HG02970 (cell line): ENCODE measurements at regions not wholly inside any gene's neighbourhood (a gene's known extent, or its start where the extent isn't known, plus 50 kb on each side); places are given as distances from the start of the nearest gene placed in this dataset.

ENCODE experiments used
- ATAC-seq: cut with Tn5 transposase; IDR thresholded peaks from one replicate; pipeline ENCODE4 v1.9.1; 2021; ENCODE audit warnings: mild to moderate bottlenecking, moderate library complexity, moderate number of reproducible peaks; ENCODE audit not compliant: unreplicated experiment, low FRiP score

DNA sequence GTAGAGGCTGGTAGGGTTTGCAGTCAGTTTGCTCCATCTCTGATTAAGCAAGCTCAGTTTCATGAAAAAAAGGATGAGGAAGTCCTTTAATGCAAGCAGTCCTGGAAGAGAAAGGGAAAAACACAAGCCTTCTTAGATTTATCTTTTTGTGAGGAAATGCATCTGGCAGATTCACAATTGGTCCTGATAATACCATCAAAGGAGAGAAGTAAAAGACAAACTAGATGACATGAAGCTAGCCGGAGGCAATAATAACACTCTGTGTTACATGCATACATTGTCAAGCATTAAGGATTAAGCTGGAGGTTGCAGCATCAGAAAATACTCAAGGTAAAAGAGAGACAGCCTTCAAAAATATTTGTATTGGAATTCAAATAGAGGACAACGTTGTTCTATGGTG lies 356.0 kb upstream of the TEX13C start, which contains the start of gene TENM1:
TSS of gene TENM1 (minus strand) at position 101 of the 400 bp plus-strand sequence.
- ATAC-seq, result no peak

DNA sequence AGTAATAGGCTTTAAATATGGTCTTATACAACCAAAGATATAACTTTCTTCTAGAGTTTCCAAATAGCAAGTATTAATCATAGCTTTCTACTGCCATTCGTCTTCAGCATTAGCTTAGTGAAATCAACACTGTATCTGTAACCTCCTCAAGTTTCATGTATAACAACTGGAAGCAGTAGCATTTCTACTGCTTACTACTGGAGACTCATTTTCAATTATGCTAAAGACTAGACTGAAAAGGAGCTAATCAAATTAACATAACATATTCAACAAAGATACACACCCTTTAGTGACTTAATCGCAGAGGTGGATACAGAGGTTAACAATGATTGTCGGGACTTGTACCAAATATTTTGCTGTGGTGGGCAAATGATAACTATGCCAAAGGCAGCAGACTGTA lies 344.2 kb upstream of the TEX13C start:
- ATAC-seq, result no peak

DNA sequence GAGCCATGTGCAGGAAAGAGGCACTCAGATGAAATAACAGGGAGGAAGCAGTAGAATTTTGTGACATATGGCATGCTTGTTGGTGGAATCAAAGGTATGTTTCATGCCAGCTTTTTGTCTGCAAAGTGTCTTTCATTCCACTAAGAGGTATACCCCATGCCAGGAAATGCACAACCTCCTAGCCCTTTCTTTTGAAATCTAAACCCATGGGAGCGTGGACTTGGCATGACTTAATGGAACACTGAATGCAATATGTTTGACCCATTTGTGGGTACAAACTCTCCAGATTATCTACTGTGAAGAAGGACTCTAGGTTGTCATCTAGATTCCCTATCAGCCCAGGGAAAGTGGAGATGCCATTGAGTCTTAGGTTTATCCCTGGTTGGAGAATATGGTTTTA lies 338.3 kb upstream of the TEX13C start:
- ATAC-seq, result no peak

DNA sequence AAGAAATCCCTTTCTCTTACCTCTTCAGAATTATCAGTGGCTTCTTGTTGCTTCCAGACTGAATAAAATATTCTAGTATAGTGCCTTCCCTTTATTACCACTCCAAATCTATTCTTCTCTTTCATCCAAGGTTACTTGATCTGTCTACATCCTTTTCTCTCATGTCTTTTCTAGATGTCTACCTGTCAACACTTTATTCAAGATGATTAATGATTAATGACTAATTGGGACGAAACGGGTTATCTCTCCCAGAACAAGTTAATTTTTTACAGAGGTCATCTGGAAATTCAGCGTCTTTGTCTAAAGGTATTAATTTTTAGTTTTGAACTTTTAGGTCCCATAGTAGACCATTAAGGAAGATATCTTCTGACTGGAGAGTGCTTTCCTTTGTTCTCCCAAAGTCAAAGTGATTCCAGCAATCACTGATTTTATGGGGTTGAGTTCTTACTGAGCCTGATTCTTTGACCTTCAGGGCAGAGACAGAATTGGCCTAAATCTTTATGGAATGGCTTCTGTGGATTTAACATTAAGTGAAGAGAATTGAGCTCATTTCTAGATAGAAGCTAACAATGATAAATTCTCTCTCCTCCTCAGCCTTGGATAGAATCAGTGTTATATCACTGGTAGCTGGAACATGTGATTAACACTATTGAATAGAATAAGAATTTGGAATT lies 335.4 kb upstream of the TEX13C start:
- ATAC-seq, result no peak

DNA sequence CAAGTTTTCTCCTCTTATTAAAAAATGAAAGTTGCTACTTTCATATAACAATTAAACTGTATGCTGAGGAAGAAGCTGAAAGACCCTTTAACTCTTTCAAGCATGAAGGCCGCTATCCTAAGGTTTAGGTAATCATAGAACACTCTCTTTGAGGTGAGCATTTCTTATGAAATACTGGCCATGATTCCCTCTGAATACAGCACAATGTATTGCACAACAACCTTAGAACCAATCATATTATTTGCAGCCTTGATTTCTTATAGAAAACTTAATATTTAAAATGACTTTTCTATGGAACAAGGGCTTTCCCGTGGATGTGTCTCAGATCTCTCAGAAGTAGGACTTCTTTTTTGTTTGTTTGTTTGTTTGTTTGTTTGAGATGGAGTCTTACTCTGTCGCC lies 333.4 kb upstream of the TEX13C start:
- ATAC-seq, result no peak

DNA sequence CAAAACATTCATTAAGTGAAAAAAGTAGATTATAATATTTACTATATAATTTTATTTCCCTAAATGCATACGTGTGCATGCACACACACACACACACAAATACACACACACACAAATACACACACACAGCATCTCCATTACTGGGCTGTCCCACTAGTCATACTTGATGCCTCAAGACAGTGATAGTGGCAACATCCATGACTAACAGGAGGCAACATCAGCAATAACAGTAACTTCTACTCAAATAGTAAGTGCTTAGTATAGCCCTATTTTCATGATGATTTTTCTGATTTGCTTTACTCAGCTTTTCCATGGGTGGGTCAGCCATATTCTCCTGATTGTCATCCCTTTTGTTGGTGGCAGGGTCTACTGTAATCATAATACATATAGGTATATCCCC lies 325.9 kb upstream of the TEX13C start:
- no peak for ATAC-seq

DNA sequence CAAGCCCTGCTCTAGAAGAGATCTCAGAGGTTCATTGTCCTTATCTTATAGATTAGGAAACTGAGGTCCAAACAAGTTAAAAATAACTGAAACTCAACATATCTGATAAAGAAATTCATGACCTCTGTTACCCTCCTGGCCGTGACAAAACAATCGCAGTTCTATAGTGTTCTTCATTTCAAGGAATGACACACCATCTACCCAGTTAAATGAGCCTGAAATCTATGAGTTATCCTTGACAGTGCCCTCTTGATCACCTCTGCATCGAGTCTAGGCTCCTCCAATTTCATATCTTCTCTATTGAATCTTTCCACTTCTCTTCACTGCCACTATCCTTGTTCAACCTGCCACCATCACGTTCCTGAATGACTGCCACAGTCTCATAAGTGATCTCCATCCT lies 325.3 kb upstream of the TEX13C start:
- ATAC-seq, result no peak

DNA sequence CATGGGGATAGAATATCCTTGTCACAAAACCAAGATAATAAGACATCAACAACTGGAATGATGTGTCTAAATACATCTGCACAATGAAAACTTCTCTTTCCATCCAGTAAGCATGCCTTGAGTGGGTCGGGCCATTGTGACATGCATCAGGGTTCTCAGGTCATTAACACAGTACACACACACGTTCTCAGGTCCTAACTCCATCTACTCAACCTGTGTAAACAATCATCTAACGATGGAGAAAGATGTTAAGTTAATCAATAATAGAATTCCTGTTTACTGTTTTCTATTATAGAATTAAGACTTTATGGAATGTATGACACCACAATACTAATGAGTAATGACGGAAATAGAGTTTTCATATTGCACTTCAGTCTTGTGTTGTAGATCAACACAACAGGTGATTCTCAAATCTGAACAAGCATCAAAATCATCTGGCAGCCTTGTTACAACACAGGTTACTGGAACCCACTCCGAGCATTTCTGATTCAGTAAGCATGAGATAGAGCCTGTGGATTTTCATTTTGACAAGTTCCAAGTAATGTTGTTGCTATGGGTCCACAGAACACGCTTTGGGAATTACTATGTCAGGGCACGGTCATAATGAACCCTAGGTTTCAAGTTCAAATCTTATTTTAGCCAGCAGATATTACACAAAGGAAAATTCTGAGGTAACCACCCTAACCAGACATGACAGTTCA lies 315.8 kb upstream of the TEX13C start:
- ATAC-seq, result no peak

DNA sequence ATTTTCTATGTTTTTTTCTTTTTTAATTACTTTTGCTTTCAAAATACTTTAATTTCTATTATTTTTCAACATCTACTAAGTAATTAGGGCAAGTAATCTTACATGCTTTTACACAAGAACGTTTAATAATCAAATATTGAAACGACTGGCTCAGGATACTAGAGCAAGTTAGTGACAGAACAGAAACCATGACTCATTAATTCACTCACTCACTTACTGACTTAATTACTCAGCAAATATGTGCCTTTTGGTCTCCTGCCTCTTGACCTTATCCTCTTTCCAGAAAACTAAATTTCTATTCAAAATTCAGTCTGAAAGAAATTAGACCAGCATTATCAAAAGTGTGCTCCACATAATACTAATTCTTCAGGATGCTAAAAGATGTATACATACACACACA lies 314.9 kb upstream of the TEX13C start:
- ATAC-seq, result no peak

DNA sequence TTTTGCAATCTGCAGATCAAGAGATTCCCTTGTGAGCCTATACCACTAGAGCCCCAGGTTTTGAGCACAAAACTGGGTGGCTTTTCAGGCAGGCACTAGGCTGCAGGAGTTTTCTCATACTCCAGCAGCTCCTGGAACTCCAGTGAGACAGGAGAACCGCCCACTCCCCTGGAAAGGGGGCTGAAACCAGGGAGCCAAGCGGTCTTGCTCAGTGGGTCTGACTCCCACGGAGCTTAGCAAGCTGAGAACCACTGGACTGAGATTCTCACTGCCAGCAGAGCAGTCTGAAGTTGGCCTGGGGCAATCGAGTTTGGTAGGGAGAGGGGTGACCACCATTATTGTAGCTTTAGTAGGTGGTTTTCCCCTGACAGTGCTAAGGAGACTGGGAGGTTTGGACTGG lies 313.8 kb upstream of the TEX13C start:
- no peak for ATAC-seq

DNA sequence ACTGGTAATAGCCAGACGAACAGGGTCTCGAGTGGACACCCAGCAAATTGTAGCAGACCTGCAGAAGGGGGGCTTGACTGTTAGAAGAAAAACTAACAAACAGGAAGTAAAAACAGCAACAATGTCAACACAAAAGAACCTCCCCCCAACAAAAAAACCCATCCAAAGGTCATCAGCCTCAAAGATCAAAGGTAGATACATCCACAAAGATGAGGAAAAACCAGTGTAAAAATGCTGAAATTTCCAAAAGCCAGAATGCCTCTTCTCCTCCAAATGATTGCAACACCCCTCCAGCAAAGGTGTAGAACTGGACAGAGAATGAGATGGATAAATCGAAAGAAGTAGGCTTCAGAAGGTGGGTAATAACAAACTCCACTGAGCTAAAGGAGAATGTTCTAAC lies 313.0 kb upstream of the TEX13C start:
- ATAC-seq, result no peak

DNA sequence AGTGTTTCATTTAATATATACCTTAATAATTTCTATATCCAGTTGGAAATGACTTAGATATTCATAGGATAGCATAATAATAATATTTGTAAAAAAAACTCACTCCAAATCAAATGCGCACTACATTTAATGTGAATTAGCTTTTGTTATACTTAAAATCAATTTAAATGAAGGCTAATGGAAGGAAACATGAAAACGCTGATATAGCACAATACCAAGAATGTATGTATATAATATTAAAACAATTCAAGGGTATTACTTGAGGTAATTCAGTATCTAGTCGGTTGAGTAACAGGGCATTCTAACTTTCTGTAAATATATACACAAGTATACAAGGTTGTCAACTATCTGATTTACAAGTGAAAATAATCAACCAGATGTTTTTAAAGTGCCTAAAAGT lies 307.1 kb upstream of the TEX13C start:
- ATAC-seq, result no peak

DNA sequence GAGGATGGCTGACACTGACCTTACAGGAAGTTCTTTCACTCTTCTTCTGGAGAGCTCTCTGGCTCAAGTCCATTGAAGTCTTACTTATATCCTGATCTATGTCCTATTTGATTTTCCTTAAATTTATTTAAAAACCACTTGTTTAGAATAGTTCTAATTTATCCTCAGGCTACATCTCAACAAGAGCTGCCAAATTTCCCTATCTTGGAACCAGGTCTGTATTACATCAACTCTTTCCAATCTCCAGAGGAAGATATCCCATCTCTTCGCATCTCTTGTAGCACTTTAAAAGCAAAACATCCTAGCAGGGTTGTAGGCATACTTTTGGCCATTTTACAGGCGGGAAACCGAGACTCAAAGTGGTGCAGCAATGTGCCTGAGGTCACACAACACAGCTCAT lies 290.5 kb upstream of the TEX13C start:
- no peak for ATAC-seq
